Activated CD4-positive, alpha-beta T cell treated with anti-CD3 and anti-CD28 coated beads for 48 hours (primary cell): ENCODE measurements at regions not wholly inside any gene's neighbourhood (a gene's known extent, or its start where the extent isn't known, plus 50 kb on each side); places are given as distances from the start of the nearest gene placed in this dataset.

Experiments
- DNase-seq: peaks from one replicate; pipeline ENCODE4 v3.0.0-alpha.2; 2020

DNA sequence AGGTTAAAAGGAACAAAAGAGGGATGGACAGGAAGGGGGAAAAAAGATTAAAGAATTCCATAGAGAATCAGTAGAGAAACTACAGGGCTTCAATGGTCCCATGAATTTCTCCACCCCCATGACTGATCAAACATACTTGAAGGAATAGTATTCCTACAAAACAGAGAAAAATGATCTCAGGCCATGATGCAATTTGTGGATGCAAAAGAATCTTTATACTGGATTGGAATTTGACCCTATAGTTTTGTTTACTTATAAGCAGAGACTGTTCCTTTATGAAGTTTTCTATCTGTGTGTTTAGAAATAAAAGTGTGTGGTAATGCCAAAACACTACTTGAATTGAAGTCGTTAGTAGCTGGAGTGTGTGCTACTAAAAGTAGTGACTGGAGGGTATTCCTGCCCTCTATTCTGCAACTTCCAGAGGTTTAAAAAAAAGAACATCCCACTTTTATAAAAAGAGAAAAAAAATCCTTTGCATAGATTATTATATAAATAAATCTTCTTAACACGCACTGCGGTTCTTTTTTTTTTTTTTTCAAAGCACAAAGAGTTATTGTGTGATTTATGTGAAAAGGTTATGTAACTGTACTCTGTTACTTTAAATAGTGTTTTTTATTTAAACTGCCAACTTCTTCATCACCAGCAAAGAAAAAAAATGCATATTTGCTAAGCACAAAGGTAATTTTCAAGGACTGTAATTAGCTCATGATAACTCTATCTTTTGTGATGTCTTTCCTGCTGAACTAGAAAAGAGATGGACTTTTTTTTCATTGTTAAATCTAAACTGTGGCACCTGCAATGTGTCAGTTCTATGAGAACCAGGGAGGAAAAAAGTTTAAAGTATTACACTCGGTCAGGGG, 214.5 kb upstream of the CITED2 start:
- DNase-seq = no peak

DNA sequence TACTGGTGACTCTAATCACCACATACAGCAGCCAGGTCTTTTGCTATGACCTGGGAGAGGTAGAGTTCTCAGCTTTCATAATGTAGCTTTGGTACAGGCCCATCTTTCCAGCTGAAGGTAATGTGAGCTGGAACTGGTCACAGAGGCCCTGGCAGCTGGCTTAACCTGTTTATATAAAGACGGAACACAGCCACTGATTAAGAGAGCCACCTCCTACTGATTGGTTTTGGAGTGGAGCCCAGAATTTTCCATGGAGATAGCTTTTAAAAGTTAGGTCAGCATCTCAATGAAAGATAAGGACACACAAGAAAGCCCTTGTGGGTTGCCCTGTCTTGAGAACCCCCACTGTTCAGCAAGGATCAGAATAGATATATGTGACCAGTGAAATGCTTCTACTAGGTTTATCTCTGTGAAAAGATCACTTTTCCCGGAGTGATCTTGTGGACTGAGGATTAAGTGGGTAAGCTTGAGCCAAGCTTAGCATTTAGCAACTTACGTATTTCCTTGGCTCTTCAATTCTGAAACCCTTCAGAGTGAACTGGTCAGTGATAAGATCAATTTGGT, 213.7 kb upstream of the CITED2 start:
- DNase-seq = no peak

DNA sequence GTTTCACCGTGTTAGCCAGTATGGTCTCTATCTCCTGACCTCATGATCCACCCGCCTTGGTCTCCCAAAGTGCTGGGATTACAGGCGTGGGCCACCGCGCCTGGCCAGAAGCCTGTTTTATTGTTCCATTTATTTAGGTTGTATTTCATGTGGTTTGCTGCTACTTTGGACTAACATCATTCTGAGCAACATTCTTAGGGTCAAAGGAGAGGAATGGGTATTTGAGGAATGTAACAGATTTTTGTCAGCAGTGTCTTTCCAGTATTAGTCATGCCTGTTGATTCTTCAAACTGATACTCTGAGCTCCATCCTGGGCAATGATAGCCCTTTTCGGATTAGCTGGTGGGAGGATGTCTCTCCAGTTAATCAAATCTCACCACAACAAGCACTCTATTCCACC, 213.0 kb upstream of the CITED2 start:
- no peak for DNase-seq

DNA sequence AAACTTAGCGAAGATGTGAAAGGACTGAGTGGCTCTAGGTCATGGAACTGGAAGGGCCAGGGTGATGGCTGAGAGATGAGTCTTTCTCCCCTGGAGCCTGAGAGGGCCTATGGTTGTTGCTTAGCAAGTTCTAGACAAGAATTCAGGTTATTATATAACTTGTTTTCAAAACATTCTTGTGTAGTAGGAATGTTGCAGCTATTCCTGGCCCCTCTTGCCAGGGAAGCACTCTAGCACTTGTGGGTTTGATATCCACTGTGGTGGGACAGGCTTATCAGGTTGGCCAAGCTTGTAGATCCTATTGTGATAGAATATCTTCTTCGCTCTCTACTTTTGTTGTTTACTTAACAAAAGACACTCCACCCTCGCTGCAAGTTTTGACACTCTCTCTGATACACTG, 211.8 kb upstream of the CITED2 start:
- no peak for DNase-seq

DNA sequence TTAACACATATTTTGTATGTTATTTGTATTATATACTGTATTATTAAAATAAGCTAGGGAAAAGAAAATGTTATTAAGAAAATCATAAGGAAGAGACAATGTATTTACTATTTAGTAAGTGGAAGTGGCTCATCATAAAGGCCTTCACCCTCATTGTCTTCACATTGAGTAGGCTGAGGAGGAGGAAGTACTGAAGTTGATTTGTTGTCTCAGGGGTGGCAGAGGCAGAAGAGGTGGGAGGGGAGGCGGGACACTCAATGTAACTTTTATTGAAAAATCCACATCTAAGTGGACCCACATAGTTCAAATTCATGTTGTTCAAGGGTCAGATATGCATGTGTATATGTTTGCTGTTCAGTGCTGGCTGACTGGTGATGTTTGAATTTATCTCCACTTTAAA, 210.2 kb upstream of the CITED2 start:
- no peak for DNase-seq

DNA sequence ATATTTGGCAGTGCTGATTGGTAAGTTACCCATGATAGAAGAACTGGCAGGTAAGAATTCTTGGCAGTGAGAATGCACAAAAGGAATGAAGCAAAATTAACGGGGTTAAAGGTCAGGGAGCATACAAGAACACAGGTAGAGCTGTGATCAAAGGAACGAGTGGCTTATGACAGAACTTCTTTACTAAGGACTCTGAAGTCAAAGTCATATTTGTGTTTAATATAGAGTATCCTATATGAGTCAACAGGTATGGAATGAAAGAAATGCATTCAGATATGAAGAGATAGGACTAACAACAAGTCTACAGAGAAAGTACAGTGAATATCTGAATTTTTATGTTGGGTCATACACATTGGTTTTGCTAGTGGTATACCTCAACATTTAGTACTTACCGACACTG, 209.0 kb upstream of the CITED2 start:
- DNase-seq = no peak

DNA sequence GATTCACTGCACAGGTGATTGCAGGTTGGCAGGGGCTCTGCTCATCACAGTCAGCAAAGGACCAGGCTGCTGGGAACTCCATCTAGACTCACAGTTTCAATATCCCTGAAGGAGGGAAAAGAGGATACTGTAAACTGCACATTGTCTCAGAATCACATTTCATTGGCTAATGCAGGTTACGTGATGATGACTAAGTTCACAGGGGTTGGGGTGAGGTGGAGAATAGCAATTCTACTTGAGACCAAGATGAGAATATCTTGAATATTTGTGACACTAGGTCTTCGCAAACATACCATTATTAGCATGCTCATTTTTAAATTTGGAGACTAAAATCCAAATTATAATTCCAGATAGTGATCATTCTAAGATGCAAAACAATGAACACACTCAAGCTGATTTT, 208.5 kb upstream of the CITED2 start:
- DNase-seq = no peak

DNA sequence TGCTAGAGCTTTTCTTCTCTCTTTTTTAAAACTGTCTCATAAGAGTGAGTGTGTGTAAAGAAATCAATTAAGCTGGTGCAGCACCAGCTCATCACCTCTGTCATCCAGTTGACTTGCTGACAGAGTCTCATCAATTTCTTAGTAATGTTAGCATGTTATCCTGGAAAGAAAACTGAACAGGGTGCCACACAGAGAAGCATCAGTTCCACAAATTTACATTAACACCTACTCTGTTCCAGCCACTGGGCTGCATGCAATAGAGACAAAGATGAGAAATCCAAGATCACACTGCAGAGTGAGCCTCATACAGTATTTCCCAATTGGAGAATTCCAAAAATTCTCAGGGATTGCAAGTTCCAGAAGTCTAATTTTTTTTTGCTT, 207.0 kb upstream of the CITED2 start:
- DNase-seq = no peak

DNA sequence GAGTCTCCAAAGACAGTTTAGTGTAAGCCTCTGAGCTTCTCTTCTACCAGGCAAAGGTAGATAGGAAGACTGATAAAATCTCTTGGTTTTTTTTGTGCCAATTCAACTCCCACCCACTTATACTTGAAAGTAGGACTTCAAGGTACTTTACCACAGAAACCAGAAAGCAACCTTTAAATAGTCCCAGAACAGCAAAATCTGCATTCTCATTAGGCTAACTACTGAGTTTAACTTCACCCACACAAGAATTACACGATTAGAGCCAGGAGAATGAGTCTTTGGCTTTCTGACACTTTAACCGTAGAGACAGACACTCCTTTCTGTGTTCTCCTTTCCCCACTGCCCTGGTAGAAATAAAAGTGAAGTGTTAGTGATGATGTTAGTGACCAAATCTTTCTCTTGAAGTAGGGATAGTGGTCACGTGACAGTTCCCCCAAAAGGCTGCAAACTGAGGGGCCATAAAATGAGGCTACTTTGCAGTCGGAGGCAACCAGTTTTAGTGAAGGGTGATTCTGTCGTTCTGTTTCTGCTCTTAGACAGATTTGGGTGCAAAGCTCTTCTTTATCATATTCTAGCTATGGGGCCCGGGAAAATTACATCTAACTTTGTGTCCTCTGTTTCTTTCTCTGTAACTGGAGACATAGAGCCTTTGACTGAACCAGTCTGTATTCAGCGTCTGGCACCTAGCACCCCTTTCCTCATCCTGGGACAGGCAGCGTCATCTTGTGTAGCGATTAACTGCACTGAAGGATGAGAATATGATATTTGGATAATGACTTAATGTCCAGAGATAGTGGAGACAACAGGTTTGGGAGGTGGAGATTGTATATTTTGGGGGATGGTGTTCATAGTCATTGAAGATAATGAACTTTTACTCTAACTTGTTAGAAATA, 206.4 kb upstream of the CITED2 start:
- DNase-seq = no peak

DNA sequence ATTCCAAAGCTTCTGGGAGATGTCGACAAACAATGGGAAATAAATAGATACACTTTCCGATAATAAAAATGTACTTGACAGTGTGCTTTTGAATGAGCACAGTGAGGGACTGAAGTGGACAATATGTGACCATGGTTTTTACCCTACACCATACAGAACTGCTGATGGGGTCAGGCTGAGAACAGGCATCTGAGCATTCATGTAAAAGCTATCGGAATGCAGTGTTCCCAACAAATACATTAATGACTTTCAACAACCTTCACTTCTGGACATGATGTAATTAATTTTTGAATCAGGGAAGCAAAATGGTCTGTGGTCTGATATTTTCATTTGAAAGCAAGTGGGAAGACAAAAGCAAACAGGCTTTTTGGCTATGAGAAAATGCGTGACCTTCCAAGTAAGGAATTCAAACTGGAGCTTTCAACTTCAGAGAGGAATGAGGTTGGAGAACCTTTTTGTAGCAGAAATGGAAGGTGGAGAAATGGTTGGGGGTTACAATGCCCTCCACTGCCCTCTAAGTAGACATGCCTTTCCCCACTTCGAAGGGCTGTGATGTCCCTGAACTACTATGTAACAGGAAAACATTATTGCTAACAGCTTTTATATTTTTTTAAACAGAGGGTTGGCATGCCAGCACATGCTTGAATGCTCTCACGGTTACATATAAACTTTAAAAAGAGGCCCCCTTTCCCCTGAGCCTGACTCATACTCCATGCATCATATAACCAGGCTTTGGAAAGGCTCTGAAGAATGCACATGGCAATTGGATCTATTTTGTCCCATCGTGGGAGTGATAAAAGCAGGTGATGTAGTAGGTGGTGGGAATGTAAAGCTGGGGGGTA, 203.5 kb upstream of the CITED2 start:
- DNase-seq = no peak

DNA sequence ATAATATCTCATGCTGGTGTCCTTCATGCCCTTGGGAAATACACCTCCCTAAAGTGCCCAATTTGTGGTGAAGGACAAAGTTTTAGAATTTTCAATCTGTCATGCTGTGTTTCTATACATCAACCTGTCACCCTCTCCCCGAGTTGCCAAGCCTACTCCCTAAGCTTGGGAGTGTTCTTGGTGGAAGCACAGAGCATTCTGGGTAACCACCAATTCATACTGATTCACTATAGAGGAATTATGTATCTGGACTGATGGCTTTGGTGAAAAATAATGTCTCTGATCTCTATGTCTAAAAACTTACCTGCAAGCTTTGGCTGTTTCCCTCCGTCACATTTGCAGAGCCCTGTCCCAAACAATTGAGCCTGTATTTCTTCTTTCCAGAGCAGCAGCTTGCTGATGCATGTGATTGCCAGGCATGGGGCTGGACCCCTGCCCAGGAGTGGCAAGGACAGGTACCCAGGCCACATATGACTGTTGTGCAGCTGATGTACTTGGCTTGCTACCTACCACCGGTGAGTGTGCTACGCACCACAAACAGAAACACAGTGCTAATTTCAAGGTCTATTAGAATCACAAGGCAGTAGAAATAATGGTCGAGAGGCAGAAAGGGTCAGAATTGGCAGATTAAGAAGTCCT, 202.8 kb upstream of the CITED2 start:
- no peak for DNase-seq

DNA sequence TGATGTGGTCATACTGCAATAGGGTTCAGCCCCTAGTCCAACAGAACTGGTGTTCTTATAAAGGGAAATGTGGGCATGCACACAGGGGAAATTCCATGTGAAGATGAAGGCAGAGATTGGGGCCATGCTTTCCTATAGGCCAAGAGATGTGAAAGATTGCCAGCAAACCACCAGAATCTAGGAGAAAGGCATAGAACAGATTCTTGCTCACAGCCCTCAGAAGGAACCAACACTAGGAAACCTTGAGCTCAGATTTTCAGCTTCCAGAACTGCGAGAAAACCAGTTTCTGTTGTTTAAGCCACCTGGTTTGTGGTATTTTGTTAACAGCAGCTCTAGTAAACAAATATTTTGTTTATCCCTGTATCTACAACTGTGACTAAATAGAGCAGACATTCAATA, 197.6 kb upstream of the CITED2 start:
- DNase-seq = no peak

DNA sequence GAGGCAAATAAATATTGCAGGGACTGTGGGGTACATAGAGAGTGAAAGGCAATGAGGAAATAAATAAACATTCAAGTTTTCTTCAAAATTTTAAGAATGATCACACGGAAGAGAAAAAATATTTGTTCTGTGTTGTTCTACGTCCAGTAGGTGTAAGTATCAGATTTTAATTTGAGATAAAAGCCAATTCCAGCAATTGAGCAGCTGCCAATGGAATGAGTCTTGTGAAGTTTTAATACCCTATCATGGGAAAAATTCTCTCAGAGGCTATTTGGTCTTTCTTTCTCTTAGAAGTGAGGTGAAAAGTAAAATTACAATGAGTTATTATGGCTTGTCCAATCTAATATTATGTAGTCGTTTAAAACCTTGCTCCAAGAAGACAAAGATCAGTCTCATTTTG, 195.7 kb upstream of the CITED2 start:
- no peak for DNase-seq

DNA sequence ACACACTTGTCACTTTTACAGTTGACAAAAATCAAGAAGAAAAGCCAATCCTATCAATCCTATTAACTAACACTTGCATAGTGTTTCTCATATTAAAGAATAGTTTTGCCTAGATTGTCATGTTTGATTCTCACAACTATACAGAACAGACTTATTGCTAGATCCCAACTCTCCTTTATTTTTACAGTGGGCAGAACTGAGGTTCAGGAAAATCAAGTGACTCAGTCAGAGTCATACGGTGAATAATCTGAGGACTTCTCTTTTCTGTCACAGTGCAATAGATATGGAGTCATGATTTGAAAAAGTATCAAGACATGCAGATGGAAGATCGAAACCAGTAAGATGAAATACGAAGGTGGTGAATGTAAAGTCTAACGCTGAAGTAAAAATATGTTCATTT, 195.1 kb upstream of the CITED2 start:
- DNase-seq = no peak

DNA sequence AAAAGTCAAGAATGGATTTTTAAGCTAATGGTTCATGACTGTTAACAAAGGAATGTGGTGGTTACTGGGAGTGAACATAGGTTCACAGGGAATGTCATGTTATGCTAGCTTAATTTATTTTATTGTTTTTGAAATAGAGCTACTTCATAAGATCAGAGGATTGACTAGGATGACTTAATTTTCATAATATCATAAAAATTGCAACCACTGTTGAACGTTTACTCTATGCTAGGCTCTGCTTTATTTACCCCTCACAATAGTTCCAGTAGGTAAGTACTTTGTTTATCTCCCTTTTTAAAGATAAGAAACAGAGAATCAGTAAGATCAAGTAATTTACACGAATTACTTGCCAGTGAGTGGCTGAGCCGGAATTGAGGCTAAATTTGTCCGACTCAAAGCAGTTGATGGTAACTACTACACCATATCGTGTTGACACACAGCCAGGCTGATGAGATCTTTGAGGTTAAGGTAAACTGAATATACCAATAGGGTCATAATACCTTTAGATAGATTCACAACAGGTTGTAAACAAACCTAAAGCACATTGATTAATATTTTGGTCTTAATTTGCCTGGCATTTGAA, 194.6 kb upstream of the CITED2 start:
- DNase-seq = no peak

DNA sequence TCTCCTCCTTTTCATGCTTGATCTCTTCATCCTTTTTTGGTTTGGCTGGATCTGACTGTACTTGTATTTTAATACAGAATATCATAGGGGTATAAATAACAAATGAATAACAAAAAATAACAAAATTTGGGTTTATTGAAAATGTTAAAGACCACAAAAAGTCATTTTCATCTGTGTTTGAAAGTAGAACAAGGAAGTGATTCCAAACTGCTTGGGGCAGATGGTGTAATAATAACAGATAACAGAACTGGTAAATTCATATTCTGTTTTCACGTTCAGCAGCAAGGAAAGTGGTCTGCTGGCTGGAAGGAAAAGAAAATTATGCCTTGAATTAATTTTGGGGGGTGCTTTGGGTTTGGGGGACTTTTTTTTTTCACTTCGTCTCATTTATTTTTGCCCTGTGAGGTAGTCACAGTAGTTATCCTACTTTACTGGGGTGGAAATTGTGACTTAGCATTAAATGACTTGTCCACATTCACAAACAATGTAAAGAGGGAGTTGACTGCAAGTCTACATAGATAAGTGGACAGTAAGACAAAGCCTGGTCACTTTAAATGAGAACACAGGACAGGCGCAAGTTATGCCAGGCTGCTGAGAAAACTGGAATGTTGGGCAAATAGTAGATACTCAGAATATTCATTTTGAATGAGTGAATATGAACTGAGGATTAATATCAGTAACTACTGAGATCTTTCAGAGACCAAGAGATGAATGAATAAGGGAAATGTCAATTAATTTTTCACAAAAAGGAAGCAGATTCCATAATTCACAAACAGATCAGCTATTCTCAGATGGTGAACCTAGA, 193.9 kb upstream of the CITED2 start:
- DNase-seq = no peak

DNA sequence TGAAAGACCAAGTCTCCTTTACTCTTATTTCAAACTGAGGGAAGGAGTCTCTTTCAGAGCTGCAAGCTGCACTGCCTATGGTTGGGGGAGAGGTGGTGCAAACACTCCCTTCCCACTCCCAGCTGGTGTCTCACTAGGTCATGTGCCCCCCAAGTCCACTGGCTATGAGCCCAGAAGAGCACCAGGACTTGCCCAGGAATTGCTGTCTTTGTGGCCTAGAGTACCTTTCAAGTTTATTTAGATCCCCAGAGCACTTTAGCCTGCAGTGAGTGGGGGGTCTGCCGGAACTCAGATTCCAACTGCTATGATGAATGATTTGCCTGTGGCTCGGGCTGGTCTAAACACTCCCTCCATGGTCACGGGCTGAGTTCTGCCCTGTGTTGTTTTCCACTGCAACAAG, 192.6 kb upstream of the CITED2 start:
- DNase-seq = no peak

DNA sequence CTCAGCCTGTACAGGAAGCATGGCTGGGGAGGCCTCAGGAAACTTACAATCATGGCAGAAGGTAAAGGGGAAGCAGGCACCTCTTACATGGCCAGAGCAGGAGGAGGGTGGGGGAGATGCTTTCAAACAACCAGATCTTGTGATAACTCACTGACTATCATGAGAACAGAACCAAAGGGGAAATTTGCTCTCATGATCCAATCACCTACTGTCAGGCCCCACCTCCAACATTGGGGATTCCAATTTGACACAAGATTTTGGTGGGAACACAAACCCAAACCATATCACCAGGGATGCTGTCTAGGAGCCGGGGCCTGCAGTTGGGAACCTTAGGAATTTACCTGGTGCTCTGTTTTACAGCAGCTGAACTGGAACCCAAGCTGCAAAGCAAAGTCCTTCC, 191.1 kb upstream of the CITED2 start:
- DNase-seq = no peak

DNA sequence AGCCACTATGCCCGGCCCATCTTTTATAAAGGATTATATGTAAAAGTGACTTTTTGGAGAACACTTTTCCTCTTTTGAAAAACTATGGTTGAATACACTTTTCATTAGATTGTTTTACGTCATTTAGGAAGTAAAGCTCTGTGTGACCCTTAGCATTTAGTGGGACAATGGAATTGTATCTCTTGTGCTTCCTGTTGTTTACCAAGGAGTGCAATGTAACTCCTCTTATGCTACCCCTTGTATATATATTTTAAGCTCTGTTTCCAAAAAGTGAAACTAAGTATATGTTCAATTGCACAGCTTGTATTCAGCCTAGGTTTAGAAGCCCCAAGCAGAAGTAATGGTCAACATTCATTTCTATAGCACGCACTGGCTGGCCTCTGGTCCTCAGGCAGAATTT, 183.1 kb upstream of the CITED2 start:
- DNase-seq = no peak

DNA sequence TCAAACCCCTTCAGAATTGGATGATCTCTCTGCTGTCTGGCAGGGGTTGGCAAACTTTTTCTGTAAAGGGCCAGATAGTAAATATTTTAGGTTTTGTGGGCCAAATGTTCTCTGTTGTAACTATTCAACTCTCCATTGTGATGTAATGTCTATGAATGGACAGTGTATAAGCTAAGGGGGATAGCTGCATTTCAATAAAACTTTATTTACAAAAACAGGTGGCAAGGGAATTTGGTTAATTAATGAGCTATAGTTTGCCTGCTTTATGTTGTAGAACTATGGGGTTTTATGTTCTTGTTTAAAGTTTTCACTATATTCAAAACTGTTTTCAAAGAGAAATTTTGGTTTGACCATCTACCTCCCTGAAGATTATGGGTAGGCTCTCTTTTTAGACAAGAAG, 182.1 kb upstream of the CITED2 start:
- no peak for DNase-seq

DNA sequence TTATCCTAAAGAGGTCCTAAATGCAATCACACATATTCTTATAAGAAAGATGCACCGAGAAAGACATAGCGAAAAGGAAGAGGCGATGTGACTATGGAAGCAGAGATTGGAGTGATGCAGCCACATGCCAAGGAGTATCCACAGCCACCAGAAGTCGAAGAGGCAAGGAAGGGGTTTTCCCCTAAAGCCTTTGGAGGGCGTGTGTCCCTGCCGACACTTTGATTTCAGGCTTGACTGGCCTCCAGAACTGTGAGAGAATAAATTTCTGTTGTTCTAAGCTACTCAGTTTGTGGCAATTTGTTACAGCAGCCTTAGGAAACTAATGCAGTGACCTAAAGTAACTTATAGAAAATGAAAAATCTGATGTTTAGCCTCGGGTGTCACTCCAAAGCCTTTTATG, 179.5 kb upstream of the CITED2 start:
- no peak for DNase-seq
